ENCODE measurements at regions not wholly inside any gene's neighbourhood (a gene's known extent, or its start where the extent isn't known, plus 50 kb on each side); places are given as distances from the start of the nearest gene placed in this dataset.

GRCh38 chr3:118354556-118354955 is 680.1 kb downstream of the IGSF11 start:
- no peak for TF ChIP-seq EZH2 (IDR thresholded peaks at IDR 0.05; ENCODE audit: insufficient read depth, poor library complexity, severe bottlenecking)
- TF ChIP-seq EZH2phosphoT487 (IDR thresholded peaks at IDR 0.05; ENCODE audit: insufficient read depth, low read depth): no peak

Measured in GM23248 (cell line).